HG03139 (cell line): ENCODE measurements at regions not wholly inside any gene's neighbourhood (a gene's known extent, or its start where the extent isn't known, plus 50 kb on each side); places are given as distances from the start of the nearest gene placed in this dataset.
"Not testable (repeated sequence)": the region's sequence is repeated elsewhere in the genome, so short reads cannot be mapped to it uniquely, and the experiment has no call there.

Experiments used
- ATAC-seq: cut with Tn5 transposase; IDR thresholded peaks from one replicate; pipeline ENCODE4 v1.9.1; 2021; ENCODE audit not compliant: unreplicated experiment

DNA sequence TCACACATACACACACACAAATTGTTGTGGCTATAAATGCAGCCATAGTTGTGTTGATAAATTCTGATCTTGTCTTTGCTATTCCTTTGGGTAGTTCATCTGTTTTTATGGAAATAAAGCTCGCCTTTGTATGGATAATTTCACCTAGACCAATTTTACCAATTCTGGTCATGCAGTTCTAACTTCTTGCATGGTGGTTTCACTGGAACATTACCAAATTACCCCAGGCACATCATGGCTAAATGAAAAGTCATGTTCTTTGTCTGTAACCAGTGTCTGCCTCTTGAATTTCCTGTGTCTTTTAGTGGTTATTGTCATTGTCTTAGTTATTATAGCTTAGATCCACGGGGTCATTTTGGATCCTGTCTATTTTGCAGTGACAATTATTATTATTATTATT, 50.3 kb upstream of the TMC1 start:
- no peak for ATAC-seq

DNA sequence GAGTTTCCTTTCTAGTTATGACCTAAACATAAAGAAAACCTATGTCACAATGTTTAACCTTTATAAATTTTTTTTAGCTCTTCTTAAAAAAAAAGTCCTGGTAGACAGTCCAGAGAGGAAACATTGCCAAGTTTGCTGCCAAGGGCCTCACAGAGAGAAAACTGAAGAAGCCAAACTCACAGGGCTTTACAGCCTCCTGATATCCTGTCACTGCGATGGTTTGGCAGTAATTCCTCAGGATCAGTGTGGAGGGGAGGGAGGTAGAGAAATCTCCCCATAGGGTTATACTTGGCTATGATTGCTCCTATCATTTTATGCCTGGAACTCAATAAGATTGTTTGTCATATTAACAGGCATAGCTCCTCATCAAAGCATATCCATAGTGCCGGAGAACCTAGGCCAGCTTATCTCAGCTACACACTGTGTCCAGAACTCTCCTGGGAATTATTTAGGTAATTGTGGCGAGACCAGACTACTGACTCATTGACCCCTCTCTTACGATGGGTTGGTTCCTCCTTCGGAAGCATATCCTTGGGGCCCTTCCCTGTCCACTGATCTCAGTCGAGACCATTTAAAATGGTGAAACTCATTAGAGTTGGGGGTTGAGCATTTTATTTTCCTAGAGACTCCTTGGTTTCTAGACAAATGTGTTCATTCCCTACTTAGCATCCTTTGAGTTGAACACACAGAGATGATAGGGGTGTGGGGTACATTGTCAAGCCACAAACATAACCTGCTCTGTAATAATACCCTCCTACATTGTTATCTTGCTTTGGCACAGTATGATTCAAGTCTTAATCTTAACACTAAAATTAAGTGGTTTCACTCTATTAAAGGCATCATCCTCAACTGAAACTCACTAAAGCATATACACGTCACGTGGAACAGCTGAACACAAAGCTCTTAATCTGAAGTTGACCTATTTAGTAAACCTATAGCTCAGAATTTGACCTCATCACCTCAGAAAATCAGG, 53.4 kb upstream of the TMC1 start:
- ATAC-seq, result no peak

DNA sequence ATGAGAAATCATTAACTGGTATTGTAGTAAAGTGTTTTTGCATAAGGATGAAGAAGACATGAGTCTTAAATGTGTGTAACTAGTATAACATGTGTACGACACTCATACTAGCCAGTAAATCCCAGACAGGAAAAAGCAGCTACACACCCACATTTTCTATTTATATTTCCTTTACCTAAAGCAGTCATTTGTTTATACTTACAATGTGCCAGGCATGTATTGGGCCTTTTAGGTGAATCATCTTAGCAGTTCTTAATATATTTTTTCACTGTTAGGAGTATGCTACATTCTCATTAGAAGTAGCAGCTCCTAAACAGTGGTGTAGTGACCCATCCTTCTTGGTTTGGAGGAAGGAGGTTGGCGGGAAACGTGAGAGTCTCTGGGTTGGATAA, 55.8 kb upstream of the TMC1 start:
- no peak for ATAC-seq

DNA sequence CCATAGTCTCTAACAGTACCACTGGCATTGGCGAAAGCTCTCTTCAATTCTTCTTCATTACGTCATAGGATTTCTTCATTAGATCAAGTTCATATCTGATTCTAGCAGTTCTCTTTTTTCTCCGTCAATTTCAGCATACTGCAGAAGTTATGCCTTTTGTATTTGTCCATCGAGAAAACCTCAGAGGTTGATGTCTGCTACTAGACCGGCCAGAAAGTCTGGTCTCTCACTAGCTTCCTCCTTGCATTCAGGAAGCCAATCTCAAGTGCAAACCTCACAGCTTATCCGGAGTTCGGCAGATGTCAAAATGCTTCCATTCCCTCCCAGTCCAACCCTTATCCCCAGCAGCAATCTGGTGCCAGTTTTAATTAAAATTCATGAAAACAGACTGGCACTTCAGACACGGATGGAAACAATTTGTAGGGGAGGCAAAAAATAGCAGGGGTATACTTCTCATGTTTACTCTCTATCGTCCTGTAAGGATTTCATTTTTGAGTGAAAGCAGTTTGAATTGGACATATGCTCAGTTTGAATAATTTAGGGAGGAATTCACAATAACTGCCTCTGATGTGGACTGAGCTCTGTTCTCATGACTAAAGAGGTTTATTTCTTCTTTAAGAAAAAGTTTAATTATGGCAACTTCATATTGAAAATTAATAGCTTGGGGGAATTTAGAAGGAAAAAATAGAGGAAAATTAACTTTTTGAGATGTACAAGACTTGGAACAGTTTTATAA, 56.4 kb upstream of the TMC1 start:
- ATAC-seq, result peak; percentile 73

DNA sequence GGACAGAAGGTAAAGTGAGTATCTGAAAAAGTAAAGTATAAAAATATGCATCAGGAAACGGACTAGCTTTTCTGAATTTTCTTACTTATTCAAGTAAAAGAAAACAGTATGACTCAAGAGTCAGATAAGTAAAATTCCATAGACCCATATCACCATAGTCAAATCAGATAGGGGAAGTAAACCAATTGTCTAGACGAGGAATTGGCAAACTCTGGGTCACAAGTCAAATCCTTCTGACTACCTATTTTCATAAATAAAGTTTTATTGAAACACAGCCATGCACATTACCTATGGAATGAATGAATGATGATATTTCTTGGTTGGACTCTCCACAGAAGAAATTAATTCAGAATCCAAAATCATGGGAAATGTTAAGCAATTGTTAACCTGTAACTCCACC, 59.1 kb upstream of the TMC1 start:
- no peak for ATAC-seq

DNA sequence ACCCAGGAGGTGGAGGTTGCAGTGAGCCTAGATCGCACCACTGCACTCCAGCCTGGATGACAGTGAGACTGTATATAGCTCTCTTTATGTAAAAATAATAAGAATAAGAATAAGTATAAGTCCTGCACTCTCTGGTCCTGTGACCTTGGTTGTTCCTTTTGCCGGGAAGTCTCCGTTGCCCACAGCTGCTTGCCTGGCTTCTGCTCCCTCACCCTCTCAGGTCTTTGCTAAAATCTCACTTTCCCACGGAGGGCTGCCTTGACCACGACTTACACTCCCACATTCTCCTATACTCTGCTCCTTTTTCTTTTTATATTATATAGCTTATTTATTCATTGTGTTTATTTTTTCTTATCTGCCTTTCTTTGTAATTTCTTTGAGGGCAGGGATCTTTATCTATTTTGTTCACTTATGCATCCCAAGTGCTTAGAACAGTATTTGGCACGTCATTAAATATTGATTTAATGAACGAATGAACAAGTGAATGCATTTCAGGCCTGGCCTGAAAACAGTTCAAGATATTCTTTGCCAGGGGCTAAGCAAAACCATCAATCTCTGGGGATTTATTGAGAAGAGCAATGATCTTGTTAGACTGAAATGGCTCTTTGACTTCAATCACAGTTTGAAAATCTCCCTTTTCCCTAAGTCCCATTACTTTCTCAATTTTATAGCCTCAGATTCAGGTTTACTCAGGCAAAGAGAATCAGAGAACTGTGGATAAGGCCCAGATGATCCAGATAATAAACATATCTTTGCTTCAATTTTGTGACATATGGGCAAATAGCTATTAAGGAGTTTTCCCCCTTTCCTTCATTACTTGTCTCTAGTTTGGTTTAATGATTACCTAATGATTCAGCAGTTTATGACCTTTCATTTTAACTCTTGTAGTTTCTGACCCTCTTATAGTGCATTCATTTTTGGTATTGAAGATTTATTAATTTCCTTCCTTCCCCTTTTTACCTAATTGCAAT, 60.8 kb upstream of the TMC1 start:
- ATAC-seq, result no peak

DNA sequence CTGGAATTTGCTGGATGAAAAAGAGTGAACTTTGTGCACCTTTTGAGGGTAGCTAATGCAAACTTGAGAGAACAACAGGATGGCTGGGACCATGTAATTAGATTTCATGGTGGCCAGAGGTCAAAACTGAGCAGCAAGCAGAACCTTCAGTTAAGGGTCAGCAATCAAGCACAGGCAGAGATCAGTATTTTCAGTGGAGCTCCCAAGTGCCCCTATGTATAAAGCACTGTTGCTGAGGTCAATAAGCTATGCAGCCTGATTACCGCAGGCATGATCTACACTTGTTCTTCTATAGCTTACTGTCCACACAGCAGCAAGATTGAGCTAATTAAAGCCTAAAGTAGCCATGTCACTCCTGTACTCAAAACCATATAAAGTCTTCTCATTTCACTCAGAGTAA, 62.1 kb upstream of the TMC1 start:
- ATAC-seq, result no peak

DNA sequence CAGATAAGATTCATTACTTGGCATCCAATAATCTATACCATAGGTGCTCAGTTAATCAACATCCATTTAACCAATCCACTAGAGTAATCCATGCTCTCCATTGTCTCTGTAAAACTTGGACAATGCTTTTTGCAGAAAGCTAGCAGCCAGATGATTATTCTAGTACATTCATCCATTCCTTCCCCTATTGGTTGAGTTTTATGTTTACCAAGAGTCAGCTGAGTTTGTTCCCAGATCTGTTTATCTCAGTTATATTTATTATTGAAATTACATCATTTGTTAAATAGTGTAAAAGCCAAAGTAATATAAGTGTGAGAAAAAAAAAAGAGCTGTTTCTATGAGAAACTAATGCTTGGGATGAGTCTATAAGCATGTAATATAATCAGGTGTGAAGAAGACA, 63.3 kb upstream of the TMC1 start:
- ATAC-seq, result no peak

DNA sequence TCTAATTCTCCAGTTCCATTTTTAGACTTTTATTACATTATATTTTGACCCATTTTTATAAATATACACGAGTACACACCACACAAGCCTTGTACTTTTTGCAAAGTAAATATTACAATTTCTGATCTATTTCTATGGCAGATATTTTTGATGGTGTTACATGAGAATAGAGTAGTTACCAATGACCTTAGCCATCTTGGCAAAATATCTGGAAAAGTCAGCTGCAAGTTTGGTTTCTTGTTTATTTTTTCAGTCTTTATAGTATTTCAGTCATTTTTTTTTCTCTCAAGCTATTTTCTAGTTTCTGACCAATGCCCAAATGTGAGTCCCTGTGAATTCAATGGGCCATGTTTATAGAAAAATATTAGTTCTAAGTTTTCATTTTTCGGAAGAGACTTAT, 64.0 kb upstream of the TMC1 start:
- ATAC-seq, result no peak

DNA sequence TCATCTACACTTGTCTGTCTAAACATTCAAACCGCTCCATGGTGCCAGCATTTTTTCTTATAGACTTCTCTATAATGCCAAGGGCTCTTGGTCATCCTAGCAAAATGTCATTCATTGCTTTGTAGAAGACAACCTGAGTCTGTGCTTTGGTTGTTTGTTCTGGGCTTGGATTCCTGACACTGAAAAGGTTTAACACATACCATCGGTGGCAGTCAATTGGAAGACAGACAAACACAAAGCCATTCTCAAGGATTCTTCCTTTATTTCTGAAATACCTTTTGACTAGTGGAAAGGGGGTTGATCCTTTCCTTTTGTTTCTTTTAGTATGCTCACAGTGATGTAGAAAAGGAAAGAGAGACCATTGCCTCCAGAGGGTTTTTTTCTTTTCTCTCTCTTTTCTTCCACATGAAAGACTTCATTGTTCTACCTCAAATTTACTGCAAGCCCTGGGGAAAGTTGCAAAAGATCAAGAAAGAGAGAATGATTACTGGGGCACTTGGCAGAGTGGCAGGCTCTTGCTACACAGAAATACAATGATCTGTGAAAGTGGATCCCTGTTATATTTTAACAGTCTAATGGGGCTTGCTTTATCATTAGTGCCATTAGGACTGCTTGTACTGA, 66.4 kb upstream of the TMC1 start:
- ATAC-seq, result no peak

DNA sequence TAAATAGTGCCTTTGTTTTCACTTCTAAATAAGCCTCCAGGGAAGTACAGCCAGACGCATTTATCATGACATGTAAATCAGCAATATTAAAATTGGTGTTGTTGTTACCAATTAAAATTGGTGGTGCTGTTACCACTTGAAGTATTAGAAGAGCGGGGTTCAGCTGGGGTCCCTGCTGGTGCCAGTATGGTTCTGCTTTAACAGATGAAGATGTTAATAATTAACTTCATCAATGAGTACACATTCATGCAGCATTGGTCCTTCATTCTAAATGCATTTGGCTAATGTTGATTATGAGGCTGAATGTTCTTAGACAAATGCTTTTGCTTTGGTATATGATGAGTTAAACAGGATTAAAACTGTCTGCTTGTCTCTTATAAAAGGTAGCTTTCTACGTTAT, 67.6 kb upstream of the TMC1 start:
- no peak for ATAC-seq

DNA sequence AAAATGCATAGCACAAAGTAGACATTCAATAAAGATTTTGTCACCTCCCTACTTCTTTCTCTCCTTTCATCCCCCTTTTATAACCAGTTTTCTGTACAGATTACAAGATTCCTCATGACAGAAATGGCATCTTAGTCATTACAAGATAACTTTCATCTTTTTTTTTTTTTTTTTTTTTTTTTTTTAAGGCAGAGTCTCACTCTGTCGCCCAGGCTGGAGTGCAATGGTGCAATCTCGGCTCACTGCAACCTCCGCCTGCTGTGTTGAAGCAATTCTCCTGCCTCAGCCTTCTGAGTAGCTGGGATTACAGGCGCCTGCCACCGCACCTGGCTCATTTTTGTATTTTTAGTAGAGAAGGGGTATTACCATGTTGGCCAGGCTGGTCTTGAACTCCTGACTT, 75.2 kb upstream of the TMC1 start:
- ATAC-seq, result not testable (repeated sequence)

DNA sequence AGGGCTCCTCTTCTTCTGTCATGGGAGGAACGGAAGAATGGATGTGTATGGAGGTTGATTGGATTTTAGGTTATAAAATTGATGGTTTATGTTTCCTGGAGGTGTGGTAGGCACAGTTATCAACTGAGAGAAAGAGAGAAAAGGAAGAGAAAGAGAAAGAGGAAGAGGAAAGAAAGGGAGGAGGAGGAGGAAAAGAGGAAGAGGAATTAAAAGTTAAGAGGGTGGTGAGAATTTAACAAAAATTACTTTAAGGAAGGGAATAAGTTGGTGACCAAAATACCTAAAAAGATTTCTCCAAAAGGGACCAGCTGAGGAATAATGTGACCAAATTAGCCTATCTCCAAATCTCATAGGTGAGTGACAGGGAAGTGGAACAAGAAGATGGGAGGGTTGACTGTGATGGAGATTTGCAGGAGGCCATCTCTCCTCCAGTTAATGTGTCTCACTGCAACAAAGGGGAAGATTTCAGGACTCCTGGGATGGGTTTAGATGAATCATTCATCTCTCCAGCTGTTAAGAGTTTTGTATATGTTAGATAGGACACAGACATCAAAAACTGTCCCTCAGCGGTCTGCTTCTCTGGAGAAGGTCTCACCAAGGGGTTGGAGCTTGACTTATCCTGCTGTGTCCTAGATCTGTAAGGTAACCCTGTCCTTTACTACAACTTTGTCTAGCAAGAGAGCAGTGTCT, 76.0 kb upstream of the TMC1 start:
- no peak for ATAC-seq

DNA sequence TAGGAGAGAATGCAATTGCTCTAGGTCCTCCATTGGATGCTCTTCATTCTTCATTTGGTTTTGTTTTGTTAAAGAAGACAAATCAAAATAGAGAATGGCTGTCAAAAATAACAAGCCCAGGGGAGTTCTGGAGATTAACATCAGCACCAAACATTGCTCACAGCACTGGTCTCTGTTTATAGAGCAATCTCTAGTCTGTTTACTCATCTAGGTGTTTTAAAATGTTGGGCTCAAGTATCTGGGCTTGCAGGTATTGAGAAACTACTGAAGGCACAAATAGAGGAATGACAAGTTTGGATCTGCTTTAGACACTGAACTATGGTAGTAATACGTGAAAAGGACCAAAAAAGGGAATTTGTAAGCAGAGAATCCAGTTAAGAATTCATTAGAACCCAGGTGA, 77.0 kb upstream of the TMC1 start:
- ATAC-seq, result no peak

DNA sequence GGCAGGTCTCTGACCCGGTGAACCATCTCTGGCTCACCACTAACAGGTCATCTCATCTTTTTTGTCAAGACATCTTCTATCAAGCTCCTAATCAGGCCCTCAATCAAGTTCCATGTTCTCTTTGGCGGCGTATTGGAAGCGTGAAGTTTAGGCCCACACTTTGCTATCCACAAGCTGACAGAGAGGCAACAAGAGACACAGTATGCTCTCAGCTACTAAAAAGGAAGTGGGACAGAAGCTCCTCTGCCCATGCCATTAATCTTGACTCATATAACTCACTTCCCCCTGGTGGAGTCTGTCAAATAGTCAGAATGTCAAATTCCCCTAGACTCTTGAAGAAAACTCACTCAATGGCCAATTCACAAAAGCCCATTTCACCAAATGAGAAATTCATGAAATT, 77.6 kb upstream of the TMC1 start:
- peak; percentile 90 for ATAC-seq

DNA sequence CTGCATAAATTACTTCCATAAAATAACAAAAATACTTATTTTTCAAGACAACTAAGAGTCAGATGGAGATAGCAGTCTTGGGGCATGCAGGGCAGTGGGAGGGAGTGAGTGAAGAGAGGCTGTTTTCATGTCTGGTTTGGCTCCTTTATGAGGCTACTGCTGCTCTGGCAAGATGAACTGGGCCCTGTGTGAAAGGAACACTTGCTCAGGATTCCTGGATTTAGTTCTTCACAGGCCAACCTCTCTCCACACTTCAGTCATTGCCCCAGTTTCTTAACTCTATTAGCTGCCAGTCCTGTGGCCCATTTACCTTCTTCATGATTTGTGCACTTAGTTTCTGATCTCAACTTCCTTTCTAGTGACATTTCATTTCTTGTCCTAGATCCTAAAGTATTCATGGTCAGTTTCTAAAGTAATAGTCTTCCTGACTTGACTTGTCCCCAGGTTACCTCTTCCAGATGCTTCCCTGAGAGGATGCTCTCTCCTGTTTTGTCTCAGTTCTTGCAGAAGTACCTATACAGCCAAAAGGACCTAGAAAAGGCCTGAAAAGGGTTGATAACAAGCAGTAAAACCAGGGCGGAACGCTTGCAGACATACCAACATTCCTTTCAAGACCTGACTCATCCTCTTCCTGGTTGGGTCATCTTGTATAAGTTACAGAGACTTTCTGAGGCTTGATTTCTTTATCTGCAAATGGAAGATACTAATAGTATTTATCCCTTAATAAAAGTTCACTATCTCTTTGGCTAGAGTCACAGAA, 77.0 kb upstream of the ZFAND5 start:
- no peak for ATAC-seq

DNA sequence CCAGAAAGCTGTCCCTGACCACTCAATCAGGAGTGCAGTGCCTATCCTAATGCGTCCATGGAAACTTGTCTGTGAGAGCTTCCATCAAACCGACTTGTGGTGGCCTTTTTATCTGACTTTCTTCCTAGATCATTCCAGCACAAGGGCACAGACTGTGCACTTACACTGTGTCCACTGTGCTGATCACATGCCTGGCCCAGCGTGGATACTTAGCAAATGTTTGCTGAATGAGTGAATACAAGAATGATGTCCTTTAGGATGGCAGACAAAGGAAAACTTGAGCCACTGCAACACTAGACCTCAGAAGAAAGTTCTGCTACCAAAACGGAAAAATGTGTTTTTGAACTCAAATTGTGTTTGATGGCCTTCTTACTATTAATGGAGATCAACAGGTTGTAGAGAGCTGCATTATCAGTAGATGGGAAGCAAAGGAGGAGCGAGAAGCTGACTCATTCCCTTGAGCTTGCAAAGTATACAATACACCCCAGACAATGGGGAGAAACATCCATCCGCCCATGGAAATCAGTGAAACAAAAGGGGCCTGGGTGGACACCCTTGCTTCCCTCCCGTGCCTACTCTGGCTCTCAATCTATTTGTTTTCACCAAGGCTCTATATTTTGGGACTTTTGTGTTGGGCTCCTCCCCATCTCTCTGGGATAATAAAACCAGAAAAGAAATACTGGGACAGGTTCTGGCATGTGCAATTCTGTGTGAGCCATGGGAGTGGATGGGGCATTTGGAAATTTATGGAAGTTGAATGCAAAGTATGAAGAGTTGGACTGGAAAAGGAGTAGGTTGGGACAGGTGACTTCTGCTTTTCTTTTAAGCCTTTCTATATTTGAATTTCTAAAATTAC, 76.2 kb upstream of the ZFAND5 start:
- no peak for ATAC-seq

DNA sequence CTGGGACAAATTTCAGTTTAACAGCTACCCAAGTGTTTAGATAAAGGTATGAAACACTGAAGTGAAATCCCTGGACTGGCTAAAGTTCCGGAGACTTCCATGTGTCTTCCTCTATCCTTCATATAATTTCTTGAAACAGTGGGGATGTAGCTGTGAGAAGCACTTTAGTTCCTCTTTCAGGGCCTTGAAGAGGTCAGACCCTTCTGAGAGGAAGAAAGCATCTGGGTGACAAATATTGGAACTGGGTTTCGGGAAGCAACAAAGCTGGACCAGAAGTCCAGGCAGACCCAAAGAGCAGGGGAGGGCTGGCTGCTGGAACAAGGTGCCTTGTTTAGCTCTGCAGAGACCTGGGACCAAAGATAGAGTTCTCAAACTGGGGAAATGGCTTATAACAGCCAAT, 75.4 kb upstream of the ZFAND5 start:
- ATAC-seq, result no peak
